OCI-LY1 (cell line): ENCODE measurements at regions not wholly inside any gene's neighbourhood (a gene's known extent, or its start where the extent isn't known, plus 50 kb on each side); places are given as distances from the start of the nearest gene placed in this dataset.

Experiments
- EZH2 ChIP-seq: fragments of 200-600 bp; sonication (generic), shearing (Covaris generic); IDR thresholded peaks from 2 replicates; pipeline ENCODE4 v1.8.0; 2017; ENCODE audit warnings: borderline replicate concordance, mixed run types, mild to moderate bottlenecking, antibody characterized with exemption, low read length, moderate library complexity, mixed read lengths
- TF ChIP-seq, protein P1 (sequence below): fragments of 200-600 bp; sonication (generic), shearing (Covaris generic); IDR thresholded peaks from 2 replicates; pipeline ENCODE4 v1.5.1; 2017; ENCODE audit warnings: mild to moderate bottlenecking, antibody characterized with exemption, low read length, moderate library complexity, mixed read lengths

DNA sequence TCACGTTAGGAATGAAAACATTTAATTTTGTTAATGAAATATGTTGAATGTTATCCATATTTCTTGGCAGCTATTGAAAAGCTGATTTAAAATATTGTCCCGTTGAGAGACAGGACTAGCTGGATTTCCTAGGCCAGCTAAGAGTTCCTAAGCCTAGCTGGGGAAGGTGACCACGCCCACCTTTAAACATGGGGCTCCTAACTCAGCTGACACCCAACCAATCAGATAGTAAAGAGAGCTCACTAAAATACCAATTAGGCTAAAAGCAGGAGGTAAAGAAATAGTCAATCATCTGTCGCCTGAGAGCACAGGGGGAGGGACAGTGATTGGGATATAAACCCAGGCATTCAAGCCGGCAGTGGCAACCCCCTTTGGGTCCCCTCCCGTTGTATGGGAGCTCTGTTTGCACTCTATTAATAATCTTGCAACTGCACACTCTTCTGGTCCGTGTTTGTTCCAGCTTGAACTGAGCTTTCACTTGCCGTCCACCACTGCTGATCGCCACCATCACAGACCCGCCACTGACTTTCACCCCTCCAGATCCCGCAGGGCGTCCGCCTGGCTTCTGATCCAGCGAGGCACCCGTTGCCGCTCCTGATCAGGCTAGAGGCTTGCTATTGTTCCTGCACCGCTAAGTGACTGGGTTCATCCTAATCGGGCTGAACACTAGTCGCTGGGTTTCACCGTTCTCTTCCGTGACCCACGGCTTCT, 308.9 kb downstream of the GLUD2 start:
- TF ChIP-seq, protein P1, sequence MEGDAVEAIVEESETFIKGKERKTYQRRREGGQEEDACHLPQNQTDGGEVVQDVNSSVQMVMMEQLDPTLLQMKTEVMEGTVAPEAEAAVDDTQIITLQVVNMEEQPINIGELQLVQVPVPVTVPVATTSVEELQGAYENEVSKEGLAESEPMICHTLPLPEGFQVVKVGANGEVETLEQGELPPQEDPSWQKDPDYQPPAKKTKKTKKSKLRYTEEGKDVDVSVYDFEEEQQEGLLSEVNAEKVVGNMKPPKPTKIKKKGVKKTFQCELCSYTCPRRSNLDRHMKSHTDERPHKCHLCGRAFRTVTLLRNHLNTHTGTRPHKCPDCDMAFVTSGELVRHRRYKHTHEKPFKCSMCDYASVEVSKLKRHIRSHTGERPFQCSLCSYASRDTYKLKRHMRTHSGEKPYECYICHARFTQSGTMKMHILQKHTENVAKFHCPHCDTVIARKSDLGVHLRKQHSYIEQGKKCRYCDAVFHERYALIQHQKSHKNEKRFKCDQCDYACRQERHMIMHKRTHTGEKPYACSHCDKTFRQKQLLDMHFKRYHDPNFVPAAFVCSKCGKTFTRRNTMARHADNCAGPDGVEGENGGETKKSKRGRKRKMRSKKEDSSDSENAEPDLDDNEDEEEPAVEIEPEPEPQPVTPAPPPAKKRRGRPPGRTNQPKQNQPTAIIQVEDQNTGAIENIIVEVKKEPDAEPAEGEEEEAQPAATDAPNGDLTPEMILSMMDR, result no peak
- TF ChIP-seq EZH2, result no peak
